ENCODE measurements at regions not wholly inside any gene's neighbourhood (a gene's known extent, or its start where the extent isn't known, plus 50 kb on each side); places are given as distances from the start of the nearest gene placed in this dataset.
A peak's percentile ranks its signal among the peaks of the same experiment; 100 is the strongest.

- ATAC-seq (ENCODE audit: low FRiP score in 2 of 2) (no peak), DNase-seq (no peak)
- H3K36me3 ChIP-seq, result no peaks in the 10 kb centered on the region
- no peaks in the 10 kb centered on the region for H3K9me3 ChIP-seq
- no peak overlapping the region for H3K4me3 ChIP-seq
- H3K4me1 ChIP-seq, result no peaks in the 10 kb centered on the region
- no peaks in the 10 kb centered on the region for H3K27me3 ChIP-seq
- WGBS, 2 donors, result 76% methylated on average over 4 of the region's 4 CpGs; no CpG with 5 or more reads in 1 of the 2 donors
- H3K27ac ChIP-seq, result no peak overlapping the region
- no peak for TF ChIP-seq CTCF (IDR thresholded peaks at IDR 0.05)
- no peak for TF ChIP-seq EP300 (IDR thresholded peaks at IDR 0.05)
- no peak for TF ChIP-seq POLR2A (IDR thresholded peaks at IDR 0.05)
- TF ChIP-seq POLR2AphosphoS5 (IDR thresholded peaks at IDR 0.05), result no peak
Observed at GRCh38 chr20:16930656-16931055, 182.5 kb downstream of the OTOR start.

GRCh38 chr20:16939051-16939450 lies 190.9 kb downstream of the OTOR start:
- Histone ChIP-seq H3K4me1 (no peaks in the 10 kb centered on the region), H3K27ac (no peak overlapping the region), H3K36me3 (no peaks in the 10 kb centered on the region), H3K27me3 (no peaks in the 10 kb centered on the region), H3K4me3 (no peak overlapping the region), H3K9me3 (no peaks in the 10 kb centered on the region)
- WGBS, 2 donors, result 39 to 46% methylated on average over 3 of the region's 3 CpGs
- DNase-seq (no peak), ATAC-seq (ENCODE audit: low FRiP score in 2 of 2) (no peak)
- TF ChIP-seq CTCF (IDR thresholded peaks at IDR 0.05) (no peak), EP300 (IDR thresholded peaks at IDR 0.05) (no peak), POLR2AphosphoS5 (IDR thresholded peaks at IDR 0.05) (no peak), POLR2A (IDR thresholded peaks at IDR 0.05) (no peak)

DNA sequence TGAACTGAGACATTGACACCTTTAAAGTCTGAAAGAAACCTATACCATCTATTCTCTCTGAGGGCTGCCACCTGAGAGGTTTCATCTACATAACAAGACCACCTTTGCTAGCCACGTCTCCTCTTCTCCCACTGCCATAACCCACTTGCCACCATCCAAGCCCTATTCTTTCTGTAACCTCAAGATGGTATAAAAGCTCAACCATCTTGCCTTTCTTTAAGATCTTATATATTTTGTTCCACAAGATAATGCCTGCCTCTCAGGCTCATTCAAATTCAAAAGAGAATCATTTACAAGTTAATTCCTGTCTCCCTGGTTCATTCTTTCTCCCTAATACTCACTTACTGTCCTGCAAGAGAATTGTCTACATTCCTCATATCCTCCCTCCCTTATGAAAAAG lies 192.5 kb downstream of the OTOR start:
- H3K27ac ChIP-seq, result no peak overlapping the region
- no peaks in the 10 kb centered on the region for H3K27me3 ChIP-seq
- no peaks in the 10 kb centered on the region for H3K9me3 ChIP-seq
- no peaks in the 10 kb centered on the region for H3K36me3 ChIP-seq
- DNase-seq, result no peak
- no peak overlapping the region for H3K4me3 ChIP-seq
- 50 to 70% methylated on average over 1 of the region's 1 CpG for WGBS, 2 donors
- no peak for TF ChIP-seq EP300 (IDR thresholded peaks at IDR 0.05)
- TF ChIP-seq CTCF (IDR thresholded peaks at IDR 0.05), result no peak
- TF ChIP-seq POLR2A (IDR thresholded peaks at IDR 0.05), result no peak
- no peak for TF ChIP-seq POLR2AphosphoS5 (IDR thresholded peaks at IDR 0.05)
- no peaks in the 10 kb centered on the region for H3K4me1 ChIP-seq
- ATAC-seq (ENCODE audit: low FRiP score in 2 of 2), result no peak

DNA sequence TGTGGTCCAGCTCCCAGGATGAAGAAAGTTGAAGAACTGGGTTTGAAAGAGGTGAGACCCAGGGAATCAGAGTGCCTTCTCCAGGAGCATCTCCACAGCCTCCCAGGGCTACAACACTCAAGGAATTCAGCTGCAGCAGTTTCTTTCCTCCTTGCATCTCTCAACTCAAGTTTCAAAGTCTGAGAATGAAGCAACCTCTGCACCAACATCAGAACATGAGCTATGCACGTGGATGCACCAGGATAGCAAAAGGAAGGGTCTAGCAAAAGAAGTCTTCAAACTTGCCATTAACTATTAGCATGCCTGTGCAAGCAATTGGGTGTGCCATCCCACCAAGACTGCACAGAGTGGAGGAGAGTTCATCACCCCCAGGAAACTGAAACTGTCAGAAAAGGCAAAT lies 193.9 kb downstream of the OTOR start:
- Histone ChIP-seq H3K27ac (no peak overlapping the region), H3K4me1 (no peaks in the 10 kb centered on the region), H3K36me3 (no peaks in the 10 kb centered on the region), H3K27me3 (no peaks in the 10 kb centered on the region), H3K4me3 (no peak overlapping the region), H3K9me3 (no peaks in the 10 kb centered on the region)
- TF ChIP-seq POLR2AphosphoS5 (IDR thresholded peaks at IDR 0.05) (no peak), POLR2A (IDR thresholded peaks at IDR 0.05) (no peak), CTCF (IDR thresholded peaks at IDR 0.05) (no peak), EP300 (IDR thresholded peaks at IDR 0.05) (no peak)
- ATAC-seq (ENCODE audit: low FRiP score in 2 of 2), result no peak
- WGBS, 2 donors, result 38% methylated on average over 1 of the region's 1 CpG
- no peak for DNase-seq

- peak in 1 of 2 donors; percentile 35 for ATAC-seq (ENCODE audit: low FRiP score in 2 of 2)
- Histone ChIP-seq H3K4me1 (no peaks in the 10 kb centered on the region), H3K4me3 (no peak overlapping the region), H3K27ac (no peak overlapping the region), H3K36me3 (no peaks in the 10 kb centered on the region), H3K9me3 (no peaks in the 10 kb centered on the region), H3K27me3 (no peaks in the 10 kb centered on the region)
- TF ChIP-seq CTCF (IDR thresholded peaks at IDR 0.05), result no peak
- no peak for TF ChIP-seq POLR2AphosphoS5 (IDR thresholded peaks at IDR 0.05)
- no peak for TF ChIP-seq EP300 (IDR thresholded peaks at IDR 0.05)
- TF ChIP-seq POLR2A (IDR thresholded peaks at IDR 0.05), result no peak
- 44 to 64% methylated on average over 2 of the region's 2 CpGs for WGBS, 2 donors
- DNase-seq, result no peak
Observed at GRCh38 chr20:16942756-16943155, 194.6 kb downstream of the OTOR start.

All from upper lobe of left lung (tissue), 6 donors.